SK-N-SH treated with all-trans-retinoic acid at 6 μM for 48 hours (cell line): ENCODE measurements at regions not wholly inside any gene's neighbourhood (a gene's known extent, or its start where the extent isn't known, plus 50 kb on each side); places are given as distances from the start of the nearest gene placed in this dataset.

Experiments
- ARNTL ChIP-seq: fragments of 450-650 bp; formaldehyde crosslinking; IDR thresholded peaks from 2 replicates; pipeline ENCODE4 v1.5.0; 2020; ENCODE audit warnings: low read depth, mild to moderate bottlenecking, moderate library complexity, borderline replicate concordance
- RARB ChIP-seq: fragments of 250-450 bp; sonication (Bioruptor Pico); IDR thresholded peaks from 2 replicates; pipeline ENCODE4 v1.8.0; 2021; ENCODE audit warnings: mild to moderate bottlenecking, moderate library complexity
- TCF4 ChIP-seq: fragments of 250-450 bp; sonication (Bioruptor Pico); IDR thresholded peaks from 2 replicates; pipeline ENCODE4 v1.8.0; 2021; ENCODE audit warnings: mild to moderate bottlenecking, moderate library complexity, borderline replicate concordance
- ZC3H10 ChIP-seq: fragments of 250-450 bp; sonication (Bioruptor Pico); IDR thresholded peaks from 2 replicates; pipeline ENCODE4 v1.5.1; 2021; ENCODE audit warnings: mild to moderate bottlenecking, moderate library complexity
- ZNF8 ChIP-seq: fragments of 450-650 bp; formaldehyde crosslinking; IDR thresholded peaks from 2 replicates; pipeline ENCODE4 v1.5.0; 2020; ENCODE audit warnings: mild to moderate bottlenecking, moderate library complexity
- TF ChIP-seq, protein P1 (sequence below): fragments of 250-450 bp; sonication (Bioruptor Pico); IDR thresholded peaks from 2 replicates; pipeline ENCODE4 v1.5.1; 2020; ENCODE audit warnings: low read depth, mild to moderate bottlenecking, moderate library complexity
- TF ChIP-seq, protein P2 (sequence below): fragments of 250-450 bp; sonication (Bioruptor Pico); IDR thresholded peaks from 2 replicates; pipeline ENCODE4 v1.5.1; 2021; ENCODE audit warnings: mild to moderate bottlenecking, moderate library complexity

DNA sequence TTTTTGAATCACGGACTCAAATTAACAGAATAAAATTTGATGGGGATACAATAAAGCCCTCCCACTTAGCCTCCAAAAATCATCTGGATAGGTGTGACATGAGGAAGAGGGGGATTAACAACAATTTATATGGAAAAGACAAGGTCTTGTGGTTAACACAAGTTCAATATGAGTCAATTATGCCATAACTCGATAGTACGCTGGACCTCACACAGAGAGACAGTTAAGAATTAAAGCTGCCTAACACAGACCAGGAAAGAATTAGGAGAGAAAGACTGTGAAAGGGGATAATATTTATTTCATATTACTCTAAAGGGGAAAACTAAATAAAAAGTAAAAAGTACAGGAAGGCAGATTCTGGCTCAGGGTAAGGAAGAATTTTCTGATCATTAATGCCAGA, 243.7 kb upstream of the LYPLAL1 start:
- TF ChIP-seq, protein P1, sequence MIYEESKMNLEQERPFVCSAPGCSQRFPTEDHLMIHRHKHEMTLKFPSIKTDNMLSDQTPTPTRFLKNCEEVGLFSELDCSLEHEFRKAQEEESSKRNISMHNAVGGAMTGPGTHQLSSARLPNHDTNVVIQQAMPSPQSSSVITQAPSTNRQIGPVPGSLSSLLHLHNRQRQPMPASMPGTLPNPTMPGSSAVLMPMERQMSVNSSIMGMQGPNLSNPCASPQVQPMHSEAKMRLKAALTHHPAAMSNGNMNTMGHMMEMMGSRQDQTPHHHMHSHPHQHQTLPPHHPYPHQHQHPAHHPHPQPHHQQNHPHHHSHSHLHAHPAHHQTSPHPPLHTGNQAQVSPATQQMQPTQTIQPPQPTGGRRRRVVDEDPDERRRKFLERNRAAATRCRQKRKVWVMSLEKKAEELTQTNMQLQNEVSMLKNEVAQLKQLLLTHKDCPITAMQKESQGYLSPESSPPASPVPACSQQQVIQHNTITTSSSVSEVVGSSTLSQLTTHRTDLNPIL (CRISPR knock-in tag): no peak
- no peak for TF ChIP-seq ZC3H10 (CRISPR knock-in tag)
- no peak for TF ChIP-seq RARB
- TF ChIP-seq TCF4 (CRISPR knock-in tag): no peak
- TF ChIP-seq ZNF8 (CRISPR knock-in tag): no peak
- TF ChIP-seq, protein P2, sequence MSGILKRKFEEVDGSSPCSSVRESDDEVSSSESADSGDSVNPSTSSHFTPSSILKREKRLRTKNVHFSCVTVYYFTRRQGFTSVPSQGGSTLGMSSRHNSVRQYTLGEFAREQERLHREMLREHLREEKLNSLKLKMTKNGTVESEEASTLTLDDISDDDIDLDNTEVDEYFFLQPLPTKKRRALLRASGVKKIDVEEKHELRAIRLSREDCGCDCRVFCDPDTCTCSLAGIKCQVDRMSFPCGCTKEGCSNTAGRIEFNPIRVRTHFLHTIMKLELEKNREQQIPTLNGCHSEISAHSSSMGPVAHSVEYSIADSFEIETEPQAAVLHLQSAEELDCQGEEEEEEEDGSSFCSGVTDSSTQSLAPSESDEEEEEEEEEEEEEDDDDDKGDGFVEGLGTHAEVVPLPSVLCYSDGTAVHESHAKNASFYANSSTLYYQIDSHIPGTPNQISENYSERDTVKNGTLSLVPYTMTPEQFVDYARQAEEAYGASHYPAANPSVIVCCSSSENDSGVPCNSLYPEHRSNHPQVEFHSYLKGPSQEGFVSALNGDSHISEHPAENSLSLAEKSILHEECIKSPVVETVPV (CRISPR knock-in tag): no peak
- no peak for TF ChIP-seq ARNTL (CRISPR knock-in tag)
